ELR (cell line): ENCODE measurements at regions not wholly inside any gene's neighbourhood (a gene's known extent, or its start where the extent isn't known, plus 50 kb on each side); places are given as distances from the start of the nearest gene placed in this dataset.
"Not testable (repeated sequence)": the region's sequence is repeated elsewhere in the genome, so short reads cannot be mapped to it uniquely, and the experiment has no call there.

Source experiments
- DNase-seq: peaks from one replicate; pipeline ENCODE4 v3.0.0-alpha.2; 2015; ENCODE audit warnings: low read depth

DNA sequence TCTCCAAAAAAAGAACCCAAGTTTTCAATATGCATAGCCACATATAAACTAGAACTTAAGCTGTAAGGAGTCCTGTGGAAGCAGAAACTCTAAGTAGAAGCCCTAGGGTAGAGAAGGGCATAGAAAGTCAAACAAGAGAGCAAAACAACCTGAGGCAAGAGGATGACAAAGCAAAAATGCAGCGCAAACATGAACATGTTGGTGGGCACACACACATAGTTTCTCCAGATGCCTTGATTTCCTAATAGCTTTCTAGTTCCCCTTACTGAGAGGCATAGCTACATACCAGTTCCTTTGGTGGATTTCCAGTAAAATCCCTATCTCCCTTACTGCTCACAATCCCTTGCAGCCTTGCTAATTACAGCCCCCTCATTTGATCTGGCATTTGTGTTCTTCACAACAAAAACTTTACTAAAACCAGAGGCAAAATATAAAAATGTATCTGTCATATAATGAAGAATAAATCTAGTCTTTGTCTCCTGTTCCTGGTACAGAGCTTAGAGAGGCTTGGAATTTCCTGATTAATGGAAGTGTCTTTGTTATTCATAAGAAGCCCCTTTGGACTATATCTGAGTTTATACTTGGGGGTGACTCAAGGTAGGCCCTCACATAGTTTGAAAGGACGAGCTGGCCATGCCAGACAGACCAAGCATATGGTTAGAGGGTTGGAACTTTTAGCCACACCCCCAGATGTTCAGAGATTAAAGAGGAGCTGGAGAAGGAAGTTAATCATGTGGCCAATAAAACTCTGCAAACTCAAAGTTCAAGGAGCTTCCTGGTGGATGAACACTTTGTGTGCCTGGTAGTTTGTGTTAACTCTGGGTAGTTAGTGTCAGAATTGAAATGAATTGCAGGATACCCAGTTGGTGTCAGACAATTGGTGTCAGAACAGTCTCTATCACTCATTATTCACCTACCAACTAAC, 52.7 kb upstream of the ZCCHC13 start:
- peak; percentile 47 for DNase-seq

DNA sequence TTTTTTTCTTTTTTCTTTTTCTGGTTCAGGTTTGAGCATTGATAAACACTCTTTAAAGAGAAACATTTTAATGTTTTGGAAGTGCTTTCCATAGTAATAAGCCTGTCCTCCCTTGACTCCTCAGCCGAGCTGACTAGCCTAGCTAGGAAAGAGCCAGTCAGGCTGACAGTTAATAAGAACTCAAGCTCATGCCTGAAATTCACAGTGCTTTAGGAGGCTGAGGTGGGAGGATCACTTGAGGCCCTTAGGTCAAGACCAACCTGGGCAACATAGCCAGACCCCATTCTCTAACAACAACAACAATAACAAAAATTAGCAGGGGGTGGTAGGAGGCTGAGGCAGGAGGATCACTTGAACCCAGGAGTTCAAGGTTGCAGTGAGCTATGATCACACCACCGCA, 53.4 kb upstream of the ZCCHC13 start:
- DNase-seq, result no peak

DNA sequence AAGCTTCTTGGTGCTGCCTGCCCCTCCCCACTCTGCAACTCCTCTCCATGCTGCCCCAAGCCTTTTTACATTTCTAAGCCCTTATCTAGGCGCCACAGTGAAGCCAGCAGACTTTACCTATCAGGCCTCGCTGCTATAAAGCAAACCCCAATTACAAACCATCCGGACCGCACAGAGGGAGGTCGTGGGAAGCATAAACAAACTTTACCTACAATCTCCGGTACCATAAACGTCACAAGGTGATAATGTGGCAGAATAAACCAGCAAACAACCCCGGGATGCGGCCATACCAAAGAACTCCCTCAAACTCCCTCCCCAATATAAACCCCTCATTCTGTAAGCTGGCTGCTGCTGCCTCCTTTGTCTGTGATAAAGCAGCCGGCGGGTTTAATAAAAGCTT, 54.0 kb upstream of the ZCCHC13 start:
- no peak for DNase-seq

DNA sequence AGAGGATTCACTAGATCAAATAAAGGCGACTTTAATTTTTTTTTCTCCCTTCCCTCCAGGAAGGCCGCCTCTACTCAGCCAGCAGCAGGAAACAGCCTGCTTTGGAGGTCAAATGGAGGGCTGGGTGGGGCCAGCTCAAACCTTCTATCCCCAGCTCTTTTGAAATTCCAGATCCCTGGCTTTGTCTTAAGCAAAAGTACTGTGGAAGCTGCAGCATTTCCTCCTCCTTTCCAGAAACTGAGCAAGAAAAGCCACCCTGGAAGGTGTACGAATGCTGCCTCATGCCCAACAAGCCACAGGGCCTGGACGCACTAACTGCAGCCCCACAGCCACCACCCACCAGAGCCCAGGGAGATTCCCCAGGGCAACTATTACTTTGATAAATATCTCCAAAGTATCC, 55.1 kb upstream of the ZCCHC13 start:
- DNase-seq, result no peak

DNA sequence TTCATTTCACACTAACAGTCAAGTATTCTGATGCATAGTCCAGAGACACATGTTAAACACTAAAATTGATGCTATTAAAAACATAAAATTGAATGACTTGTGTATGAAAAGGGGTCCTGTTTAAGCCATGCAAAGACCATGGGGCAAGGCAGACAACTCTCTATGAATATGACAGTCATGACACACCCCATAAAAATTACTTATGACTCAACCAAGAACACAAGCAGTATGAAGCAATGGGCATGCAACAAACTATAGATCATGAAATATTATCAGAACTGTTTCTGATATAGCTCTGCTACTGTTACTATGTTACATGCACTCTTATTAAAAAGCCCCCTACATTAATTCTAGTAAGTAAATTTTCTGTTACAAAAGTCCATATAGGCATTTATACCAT, 57.5 kb upstream of the ZCCHC13 start:
- peak; percentile 67 for DNase-seq

DNA sequence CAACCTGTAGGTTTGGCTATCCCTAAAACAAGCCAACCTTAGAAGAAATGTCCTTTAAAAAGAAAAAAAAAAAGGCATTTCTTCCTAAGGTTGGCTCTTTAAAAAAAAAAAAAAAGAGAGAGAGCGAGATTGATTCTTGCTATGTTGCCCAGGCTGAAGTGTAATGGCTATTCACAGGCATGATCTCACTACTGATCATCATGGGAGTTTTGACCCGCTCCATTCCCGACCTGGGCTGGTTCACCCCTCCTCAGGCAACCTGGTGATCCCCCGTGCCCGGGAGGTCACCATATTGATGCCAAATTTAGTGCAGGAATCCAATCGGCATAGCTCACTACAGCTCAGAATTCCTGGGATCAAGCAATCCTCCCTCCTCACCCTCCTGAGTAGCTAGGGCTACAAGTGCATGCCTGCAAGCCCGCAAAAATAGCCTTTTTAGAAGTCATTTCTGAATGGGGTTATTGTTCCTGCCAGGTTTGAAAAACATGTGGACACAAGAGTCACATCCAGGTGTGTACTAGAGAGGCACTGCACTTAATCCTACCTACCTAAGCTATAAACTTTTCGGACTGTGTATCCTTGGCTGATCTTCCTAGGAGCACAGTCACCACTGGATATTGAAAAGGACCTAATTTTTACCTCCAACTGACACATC, 61.4 kb upstream of the ZCCHC13 start:
- peak; percentile 7 for DNase-seq

DNA sequence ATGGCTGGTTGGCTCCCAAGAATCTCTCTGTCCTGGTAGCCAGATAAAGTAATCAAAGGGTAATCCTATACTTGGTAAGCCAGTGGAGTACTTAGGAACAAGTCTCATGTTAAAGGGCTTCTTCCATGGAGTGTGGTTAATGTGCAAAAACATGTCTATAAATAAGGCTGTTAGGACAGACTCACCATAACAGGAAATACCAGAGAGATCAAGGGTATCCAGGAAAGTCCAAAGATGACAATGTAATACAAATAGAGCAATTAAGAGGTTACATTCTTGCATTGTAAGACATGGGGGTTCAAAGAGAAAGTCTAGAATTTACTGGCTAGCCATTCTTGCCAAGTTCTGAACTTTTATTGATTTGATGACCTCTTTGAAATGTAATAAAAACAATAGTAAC, 61.9 kb upstream of the ZCCHC13 start:
- DNase-seq, result peak; percentile 62

DNA sequence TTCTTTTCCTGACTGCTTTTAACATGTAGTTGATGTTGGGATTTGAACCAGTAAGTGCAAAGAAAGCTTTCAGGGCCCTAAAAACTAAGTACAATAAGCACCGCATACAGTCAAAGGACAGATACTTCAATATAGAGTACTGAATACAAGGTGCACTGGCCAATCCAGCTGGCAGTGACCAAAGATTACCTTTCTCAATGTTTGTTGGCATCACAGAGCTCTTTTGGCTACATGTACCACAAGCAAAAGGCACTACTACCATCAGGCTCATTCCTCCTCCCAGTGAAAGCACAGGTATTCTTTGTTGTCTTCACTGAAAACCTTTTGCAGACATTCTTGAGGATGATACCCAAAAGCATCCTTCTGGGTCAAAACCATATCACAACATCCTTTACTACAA, 65.2 kb upstream of the ZCCHC13 start:
- DNase-seq, result no peak

DNA sequence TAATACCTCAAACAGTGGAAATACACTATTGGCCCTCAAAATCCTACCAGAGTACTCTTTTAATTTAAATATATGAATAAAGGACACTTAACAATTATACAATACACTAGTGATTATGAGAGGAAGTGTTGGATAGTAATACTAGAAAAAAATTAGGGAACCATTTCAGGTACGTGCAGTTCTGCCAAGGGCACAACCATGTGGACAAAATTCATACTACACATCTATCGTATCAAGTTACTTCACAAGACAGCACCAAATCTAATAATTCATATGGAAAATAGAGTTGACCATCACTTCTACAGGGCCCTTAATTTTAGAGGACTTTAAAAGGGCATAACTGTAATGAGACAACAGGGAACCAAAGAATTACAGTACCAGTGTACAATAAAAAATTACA, 69.2 kb upstream of the ZCCHC13 start:
- no peak for DNase-seq

DNA sequence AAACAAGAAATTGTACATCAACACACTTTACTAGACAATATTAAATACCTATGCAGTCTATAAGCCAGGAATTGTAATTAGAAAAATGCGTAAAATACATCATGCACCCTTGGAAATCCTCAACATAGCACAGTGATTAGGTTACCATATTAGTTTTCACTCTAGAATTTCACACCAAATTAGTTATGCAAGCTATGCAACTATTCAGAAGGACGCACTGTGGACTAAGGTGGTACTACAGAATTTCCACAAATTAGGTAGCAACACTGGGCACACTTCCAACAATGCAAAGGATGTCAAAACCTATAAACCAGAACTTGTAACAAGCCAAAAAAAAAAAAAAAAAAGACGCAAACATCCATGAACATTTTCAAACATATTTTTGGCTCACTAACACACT, 71.1 kb upstream of the ZCCHC13 start:
- peak; percentile 61 for DNase-seq

DNA sequence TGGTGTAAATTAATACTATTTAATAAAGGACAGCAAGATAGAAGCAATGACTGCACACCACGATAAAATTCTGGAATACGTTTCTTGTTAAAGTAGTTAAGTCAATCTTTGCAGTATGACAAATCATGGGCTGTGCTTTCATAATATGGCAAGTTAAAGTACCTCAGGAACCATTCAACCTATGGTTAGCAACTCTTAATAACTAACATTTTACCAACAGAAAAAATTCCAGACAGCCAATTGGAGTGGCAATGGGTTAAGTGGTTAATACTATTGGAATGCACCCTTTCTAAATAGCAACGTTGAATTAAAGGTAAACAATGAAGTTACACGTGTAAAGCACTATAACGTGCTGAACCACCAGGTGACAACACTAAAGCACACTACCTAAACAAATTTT, 72.4 kb upstream of the ZCCHC13 start:
- peak; percentile 19 for DNase-seq

DNA sequence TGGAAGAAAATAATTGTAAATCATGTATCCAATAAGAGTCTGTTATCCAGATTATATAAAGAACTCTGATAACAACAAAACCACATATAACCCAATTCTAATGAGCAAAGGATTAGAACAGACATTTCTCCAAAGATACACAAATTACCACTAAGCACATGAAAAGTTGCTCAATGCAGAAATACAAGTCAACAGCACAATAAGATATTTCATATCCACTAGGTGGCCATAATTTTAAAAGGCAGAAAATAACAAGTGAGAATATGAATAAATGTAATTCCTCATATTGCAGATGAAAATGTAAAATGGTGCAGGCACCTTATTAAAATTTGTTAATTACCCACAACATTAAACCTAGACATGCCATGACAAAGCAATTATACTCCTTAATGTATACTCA, 73.9 kb upstream of the ZCCHC13 start:
- DNase-seq, result no peak

DNA sequence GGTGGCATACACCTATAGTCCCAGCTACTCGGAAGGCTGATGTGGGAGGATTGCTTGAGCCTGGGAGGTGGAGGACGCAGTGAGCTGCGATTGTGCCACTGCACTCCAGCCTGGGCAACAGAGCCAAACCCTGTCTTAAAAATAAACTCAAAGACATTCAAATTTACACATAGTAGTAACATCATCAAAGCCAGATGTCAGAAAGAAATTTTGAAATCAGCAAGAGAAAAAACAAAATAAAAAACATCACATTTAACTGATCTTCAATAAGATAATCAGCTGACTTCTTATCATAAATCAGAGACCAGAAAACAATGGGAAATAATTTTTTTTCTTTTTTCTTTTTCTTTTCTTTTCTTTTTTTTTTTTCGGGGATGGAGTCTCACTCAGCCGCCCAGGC, 78.9 kb upstream of the ZCCHC13 start:
- DNase-seq, result no peak

DNA sequence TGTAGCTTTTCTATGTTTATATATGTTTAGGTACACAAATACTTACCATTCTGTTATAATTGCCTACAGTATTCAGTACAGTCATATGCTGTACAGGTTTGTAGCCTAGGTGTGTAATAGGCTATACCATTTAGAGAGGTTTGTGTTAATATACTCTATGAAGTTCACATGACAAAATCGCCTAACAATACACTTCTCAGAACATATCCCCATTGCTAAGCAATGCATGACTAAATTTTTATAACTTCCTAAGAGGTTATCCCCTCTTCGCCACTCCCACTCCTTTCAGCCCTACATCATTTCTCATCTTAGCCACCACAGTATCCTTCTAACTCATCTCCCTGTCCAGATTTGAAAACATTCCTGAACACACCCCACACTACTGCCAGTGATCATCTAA, 83.7 kb upstream of the ZCCHC13 start:
- no peak for DNase-seq

DNA sequence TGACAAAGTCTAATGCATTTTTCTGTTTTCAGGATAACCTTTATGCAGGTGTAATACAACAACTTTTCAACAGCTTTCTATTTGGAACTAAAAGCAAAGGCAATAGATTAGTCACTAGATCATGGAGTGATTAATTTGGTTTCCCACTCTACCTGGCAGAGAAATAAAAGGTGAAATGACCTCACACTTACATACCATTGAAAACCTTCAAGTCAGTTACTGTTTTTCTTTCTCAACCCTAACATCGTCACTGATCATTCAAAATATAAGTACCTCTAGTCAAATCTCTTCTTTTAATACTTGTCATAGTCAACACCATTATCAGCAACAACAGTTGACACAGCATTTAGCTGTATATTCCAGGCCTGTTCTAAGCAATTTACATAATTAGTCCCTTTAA, 85.1 kb upstream of the ZCCHC13 start:
- no peak for DNase-seq

DNA sequence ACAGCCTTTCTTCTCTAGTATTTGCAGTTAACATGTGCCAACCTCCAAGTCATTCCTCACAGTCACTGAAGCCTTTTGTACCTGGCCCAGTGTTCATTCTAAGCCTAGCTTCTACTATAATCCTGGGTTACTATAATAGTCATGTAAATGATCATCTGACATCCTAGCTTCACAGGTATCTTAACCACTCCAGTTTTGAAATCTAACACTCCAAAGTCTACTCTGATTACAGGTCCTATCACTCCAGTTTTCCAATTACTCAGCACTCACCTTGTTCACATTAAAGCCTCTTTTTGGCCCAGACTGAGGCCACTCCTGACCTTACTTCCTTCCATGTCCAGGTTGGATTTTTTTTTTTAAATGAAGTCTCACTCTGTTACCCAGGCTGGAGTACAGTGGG, 87.6 kb upstream of the ZCCHC13 start:
- no peak for DNase-seq

DNA sequence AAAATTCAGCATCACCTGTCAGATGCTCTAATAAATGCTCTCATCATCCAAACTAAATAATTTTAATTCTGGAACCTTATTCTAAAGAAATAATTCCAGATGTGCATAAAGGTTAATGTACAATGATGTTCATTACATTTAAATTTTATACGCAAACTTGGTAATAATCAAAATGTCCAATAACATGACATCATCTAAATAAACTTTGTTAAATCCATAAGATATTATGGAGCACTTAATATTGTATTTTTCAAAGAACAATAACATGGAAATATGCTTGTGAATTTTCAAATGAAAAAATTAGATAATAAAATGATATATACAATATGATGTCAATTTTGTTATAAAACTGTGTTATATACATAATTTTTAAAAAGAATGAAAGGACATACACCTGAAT, 92.1 kb upstream of the ZCCHC13 start:
- no peak for DNase-seq

DNA sequence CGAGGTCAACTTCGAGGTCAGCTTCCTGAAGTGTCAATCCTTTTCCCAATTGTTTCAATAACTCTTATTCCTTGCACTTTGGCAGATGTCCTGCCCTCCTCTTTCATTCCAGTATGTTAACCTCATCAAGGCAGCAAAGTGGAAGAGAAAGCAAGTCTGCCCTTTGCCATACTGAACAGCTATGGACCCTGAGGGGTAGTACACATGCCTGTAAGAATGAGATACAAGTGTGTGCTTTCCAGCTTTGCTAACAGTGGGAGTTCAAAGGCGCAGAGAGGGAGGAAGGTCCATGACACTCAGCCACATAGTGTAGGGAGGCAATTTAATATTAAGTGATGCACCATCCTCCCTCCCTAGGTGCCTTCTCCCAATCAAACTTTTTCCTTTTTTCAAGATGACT, 96.4 kb upstream of the ZCCHC13 start:
- no peak for DNase-seq

DNA sequence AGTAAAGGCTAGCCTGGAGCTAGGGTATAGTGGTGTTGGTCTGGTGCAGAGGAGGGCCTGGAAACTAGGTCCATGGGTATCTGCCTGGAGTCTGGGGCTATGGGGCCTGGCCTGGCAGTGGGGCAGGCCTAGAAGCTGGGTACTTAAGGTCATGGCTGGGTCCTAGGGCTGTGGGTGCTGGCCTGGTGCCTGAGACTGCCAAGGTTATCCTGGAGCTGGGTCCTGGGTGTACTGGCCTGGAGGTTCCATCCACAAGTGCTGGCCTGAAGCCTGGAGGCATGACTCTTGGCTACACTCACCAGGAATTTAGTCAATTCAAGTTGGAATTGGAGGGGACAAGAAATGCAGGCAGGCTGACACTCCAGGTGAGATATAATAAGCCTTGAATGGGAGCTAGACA, 108.4 kb upstream of the ZCCHC13 start:
- no peak for DNase-seq

DNA sequence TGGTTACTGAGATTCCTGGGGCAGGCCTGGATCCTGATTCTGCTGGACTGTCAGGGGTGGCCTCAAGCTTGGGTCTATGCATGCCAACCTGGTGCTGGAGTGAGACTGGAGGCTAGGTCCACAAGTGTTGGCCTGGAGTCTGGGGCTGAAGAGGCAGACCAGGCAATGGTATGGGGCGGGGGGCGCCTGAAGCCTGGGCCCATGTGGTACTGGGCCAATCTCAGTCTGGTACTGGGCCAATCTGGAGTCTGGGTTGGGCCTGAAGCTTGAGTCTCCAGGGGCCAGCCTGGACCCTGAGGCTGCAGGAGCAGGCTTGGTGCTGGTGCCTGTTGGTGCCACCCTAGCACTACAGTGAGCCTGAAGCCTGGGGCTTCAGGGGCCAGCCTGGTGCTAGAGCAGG, 108.9 kb upstream of the ZCCHC13 start:
- DNase-seq, result no peak

DNA sequence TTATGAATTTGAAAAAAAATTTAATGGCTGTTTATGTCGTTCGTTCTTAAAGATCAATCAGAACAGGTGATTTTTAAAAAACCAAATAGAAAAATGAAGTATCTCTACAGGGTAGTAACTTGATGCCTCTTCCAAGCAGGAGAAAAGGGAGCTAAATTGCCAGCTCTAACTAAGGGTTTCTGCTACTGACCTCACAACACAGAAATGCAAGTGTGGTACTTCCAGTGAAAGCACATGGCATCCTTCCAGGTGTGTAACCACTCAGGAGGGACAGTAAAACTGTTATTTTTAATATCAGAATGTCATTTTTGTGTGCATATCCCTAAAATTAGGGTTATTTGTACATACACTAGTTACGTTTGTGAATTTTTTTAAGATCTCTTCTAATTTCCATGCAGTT, 116.8 kb upstream of the ZCCHC13 start:
- no peak for DNase-seq

DNA sequence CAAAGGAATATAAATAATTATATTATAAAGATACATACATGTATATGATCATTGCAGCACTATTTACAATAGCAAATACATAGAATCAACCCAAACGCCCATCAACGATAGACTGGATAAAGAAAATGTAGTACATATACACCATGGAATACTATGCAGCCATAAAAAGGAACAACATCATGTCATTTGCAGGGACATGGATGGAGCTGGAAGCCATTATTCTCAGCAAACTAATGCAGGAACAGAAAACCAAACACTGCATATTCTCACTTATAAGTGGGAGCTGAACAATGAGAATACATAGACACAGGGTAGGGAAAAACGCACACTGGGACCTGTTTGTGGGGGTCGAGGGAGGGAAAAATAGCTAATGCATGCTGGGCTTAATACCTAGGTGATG, 120.9 kb upstream of the ZCCHC13 start:
- not testable (repeated sequence) for DNase-seq

DNA sequence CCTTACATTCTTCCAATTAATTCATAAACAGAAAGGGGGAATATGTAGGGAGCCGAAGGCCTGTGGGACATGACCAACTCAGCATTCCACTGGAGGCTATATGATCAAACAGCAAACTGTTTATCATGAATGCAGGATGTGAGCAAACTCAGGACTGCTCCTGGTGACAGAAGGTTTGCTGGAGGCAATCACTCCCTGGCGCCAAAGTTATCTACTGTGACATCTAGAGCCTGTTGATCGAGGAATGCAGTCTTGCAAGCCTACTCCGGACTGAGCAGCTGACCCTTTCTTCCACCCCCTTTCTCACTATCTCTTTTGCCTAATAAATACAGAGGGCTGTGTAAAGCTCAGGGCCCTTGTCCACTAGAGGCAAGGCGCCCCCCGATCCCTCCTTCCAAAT, 122.0 kb upstream of the ZCCHC13 start:
- DNase-seq, result not testable (repeated sequence)

DNA sequence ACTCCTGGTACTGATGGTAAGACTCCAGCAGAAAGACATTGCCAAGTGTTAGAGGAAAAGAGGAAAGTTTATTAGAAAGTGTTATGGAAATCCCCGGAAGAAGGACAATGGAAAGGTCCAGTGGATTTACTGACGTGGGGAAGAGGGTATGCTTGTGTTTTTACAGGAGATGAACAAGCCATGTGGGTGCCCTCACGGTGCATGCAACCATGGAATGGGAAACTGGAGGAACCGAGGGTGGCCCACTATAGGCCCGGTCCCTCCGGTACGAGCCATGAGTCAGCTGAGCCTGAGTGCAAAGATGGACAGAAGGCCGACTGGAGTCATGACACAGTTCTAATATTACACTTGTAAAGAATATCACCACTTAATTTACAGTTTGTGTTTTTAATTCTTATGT, 123.3 kb upstream of the ZCCHC13 start:
- no peak for DNase-seq
